GDM1 (cell line): ENCODE measurements at regions not wholly inside any gene's neighbourhood (a gene's known extent, or its start where the extent isn't known, plus 50 kb on each side); places are given as distances from the start of the nearest gene placed in this dataset.
"Not testable (repeated sequence)": the region's sequence is repeated elsewhere in the genome, so short reads cannot be mapped to it uniquely, and the experiment has no call there.

ENCODE experiments used
- DNase-seq: peaks from one replicate; lab custom pipeline; 2025; lab: John Stamatoyannopoulos, UW

GRCh38 chr13:21913010-21913409, 242.1 kb downstream of the FGF9 start:
- no peak for DNase-seq

DNA sequence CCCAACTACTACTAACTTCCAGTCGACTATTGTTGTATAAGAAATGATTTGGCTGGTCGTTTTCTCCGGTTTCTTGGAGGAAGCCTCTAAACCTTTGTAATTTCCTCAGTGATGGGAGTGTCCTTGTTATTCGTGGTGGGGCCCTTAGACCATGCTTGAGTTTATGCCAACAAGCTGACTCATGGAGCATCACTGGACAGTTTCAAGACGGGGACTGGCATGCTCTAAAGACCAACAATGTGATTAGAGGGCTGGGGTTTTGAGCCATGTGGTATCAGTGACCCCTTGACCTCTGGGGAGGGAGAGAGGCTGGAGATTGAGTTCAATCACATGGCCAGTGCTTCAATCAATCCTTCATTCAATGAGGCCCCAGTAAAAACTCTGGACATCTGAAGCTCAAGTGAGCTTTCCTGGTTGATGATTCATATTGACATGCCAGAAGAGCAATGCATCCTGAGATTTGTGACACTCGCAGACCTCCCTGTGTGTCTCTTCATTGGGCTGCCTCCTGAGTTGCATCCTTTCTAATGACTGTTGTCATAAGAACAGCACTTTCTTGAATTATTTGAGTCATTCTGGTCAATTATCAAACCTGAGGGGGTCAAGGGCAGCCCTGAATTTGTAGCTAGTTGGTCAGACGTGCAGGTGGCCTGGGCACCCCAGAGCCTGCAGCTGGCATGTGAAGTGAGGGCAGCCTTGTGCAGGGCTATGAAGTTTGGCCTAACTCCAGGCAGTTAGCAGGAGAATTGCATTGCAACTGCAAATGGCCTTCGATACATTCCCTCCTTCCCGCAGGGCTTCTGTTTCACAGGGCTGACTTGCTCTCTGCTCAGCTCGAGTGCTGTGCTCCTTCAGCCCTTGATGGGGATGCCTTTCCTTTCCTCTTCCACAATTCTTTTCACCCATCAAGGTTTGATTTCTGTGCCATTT, 246.5 kb downstream of the FGF9 start:
- no peak for DNase-seq

GRCh38 chr13:21920802-21921201, 249.9 kb downstream of the FGF9 start:
- DNase-seq: not testable (repeated sequence)

DNA sequence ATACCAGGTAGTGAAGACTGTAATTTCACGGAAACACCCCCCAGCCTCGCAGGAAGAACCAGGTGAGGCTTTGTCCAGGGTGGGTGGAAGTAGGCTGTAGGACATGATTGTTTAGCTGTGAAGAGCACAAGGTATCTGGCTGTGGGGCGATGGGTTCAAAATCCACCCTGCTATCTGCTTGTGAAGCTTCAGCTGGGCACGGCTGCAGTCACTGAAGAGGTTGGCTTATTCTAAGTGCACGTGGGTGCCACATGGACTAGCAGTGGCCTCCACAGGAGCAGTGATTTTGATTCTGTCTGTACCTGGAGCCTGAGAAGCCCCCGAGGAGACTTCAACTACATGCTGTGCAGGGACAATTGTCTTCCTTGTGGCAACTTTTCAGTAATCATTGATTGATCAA, 254.1 kb downstream of the FGF9 start:
- DNase-seq: no peak

DNA sequence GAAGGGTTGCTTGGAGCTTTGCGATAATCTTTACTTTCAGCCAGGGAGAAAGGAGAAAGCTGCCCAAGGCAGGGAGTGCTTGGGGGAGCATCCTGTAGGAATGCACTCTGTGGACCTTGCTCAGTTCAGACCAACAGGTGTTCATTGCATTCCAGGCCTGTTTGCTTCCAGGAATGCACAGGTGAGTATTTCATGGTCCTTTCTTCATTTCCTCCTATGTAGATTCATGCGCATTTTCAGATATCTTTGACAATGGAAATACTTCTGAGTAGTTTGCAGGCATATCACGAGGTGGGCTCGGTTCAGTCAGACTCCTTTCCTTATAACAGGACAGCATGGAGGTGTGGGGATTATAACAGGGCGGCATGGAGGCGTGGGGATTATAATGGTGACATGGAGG, 254.8 kb downstream of the FGF9 start:
- DNase-seq: no peak

- DNase-seq: no peak
Observed at GRCh38 chr13:21929400-21929799, 258.5 kb downstream of the FGF9 start.

DNA sequence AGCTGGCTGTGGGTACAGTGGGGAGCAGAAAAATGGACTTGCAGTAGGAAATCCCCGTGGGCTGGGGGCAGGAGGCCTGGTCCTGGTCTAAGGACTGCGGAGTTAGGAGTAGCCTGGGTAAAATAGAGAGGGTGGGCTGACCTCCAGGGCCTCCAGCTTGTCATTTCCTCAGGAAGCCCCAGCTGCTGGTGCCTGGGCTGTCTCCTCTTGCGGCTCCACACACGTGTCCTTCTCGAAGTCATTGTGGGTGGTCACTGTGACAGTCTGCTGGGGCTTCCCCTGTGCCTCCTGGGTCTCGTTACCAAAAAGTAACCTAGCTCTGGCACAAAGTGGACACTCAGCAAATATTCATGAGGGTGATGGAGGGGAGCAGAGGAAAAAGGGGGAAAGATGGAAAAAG, 259.7 kb downstream of the FGF9 start:
- DNase-seq: no peak

DNA sequence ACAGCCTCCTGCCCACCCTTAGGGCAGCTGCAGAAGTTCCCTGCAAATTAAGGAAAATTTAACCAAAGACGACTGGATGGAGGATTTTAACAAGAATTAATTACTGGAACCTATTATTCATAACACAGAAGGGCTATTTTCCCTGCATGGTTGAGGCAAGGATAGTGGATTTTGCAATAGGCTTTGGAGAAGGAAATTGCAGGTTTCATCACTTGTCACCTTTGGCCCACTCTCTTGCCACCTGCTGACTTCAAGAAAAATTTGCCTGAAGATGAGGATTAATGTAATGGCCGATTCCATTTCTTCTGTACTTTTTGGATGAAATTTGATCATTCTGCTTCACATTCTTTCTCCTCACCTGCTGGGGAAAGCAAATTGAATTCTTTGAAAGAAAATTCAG, 261.7 kb downstream of the FGF9 start:
- no peak for DNase-seq

DNA sequence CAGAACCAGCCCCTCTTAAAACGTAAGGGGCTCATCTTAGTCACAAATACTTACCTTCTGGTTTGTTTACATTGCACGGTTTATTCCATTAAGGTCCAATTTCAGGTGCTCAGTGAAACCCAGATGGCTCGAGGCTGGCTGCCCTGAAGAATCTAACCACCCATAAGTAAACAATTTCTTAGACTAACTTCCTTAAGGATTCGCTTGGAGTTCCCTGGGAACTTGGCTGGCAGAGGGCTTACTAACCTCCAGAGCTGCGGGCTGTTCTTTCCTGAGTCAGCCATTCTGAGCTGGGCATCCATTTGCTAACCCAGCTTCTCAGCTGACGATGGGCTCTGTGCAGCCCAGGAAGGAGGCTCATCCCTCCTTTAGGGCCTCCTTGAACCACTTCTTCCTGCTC, 262.1 kb downstream of the FGF9 start:
- DNase-seq: no peak

- DNase-seq: no peak
Observed at GRCh38 chr13:21934284-21934683, 263.4 kb downstream of the FGF9 start.

DNA sequence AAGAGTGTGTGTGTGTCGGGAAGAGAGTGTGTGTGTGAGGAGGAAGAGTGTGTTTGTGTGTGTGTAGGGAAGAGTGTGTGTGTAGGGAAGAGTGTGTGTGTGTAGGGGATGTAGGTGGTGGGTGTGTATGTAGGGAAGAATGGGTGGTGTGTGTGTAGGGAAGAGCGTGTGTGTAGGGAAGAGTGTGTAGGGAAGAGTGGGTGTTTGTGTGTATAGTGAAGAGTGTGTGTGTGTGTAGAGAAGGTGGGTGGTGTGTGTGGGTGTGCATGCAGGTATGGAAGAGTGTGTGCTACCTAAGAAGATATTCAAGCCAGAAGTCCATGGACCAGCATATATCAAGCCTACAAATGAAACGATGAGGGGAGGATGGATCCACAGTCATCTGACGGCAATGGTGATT, 265.8 kb downstream of the FGF9 start:
- no peak for DNase-seq

GRCh38 chr13:21938168-21938567, 267.3 kb downstream of the FGF9 start:
- DNase-seq: no peak

DNA sequence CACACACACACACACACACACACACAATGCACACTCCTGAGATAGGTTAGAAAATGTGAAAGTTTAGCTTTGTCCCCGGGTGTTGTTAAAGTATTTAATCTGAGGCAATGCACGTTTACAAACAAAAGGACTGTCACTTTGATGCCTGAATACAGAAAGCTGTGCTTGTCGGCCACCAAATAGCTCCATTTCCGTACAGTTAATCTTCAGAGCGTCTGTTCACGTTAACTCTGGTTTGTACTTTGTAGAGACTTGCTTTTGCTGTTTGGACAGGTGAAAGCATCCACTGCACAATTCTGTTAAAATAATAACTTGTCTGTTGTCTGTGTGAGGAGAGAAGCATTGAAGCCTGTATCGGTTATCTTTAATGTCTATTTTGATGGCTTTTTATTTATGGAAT, 267.8 kb downstream of the FGF9 start:
- no peak for DNase-seq

DNA sequence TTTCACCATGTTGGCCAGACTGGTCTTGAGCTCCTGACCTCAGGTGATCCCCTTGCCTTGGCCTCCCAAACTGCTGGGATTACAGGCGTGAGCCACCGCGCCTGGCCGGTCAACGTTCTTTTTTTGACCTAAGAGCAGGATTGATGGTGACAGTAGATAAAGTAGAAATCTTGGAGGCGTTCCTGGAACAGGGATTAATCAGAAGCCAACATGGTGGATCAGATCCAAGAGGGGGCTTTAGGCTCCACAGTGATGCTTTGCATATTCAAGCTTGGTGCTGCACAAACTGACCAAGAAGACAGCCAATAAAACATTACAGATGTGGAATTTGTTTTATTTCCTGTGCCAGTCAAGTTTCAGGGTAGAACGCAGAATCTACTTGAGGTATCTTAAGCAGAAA, 271.2 kb downstream of the FGF9 start:
- DNase-seq: no peak

GRCh38 chr13:21944610-21945009, 273.7 kb downstream of the FGF9 start:
- no peak for DNase-seq

GRCh38 chr13:21945195-21945594, 274.3 kb downstream of the FGF9 start:
- DNase-seq: no peak

- no peak for DNase-seq
Observed at GRCh38 chr13:21946964-21947363, 276.1 kb downstream of the FGF9 start.

DNA sequence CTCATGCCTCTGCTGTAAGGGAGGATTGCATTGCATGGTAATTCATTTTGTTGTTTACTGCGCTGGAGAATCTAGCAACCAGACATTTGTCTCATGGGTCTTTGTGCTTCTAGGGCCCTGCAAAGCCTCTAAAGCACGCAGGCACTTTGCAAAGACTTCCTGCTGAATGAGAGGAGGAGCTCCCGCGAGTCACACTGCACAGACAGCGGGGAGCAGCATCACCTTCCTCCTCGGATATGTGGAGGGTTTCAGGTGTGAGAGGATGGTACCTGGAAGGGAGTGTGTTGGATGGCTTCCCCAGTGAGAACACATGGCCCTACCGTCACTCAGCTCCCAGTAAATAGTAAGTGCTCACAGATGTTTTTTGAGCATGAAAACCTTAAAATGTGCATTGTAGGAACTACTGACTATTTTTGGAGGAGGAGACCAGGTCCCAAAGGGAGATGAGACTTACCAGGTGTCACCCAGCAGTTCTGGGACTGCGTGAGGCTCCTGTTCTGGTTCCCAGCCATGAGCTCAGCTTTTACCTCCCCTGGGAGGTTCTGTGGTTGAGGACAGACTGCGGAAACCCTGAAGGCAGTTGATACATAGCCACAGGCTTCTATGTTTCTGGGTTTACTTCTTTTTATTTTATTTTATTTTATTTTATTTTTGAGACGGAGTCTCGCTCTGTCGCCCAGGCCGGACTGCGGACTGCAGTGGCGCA, 278.0 kb downstream of the FGF9 start:
- DNase-seq: no peak

DNA sequence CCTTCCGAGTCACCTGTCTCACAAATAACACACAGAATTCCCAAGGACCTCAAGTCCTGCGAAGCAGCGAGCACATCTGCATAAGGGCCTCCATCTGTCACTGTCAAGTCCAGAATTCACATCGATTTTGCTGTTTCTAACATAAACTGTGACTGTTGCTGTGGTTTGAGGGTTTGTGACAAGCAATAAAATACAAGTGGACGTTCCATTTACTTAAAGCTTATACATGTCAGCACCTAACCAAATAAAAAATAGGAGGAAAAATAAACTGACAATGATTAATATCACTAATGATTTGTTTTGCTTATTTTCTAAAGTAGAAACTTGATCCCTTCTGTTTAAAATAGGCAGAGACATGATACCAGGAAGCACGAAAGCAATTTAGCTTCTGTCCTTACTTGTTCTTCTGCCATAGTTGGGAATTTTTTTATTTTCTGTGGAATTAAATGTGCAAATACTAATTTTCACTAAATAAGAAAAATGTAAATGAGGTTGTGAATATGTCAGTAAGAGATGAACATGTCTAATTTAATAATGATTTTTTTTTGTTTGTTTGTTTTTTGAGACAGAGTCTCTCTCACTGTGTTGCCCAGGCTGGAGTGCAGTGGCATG, 279.1 kb downstream of the FGF9 start:
- no peak for DNase-seq

DNA sequence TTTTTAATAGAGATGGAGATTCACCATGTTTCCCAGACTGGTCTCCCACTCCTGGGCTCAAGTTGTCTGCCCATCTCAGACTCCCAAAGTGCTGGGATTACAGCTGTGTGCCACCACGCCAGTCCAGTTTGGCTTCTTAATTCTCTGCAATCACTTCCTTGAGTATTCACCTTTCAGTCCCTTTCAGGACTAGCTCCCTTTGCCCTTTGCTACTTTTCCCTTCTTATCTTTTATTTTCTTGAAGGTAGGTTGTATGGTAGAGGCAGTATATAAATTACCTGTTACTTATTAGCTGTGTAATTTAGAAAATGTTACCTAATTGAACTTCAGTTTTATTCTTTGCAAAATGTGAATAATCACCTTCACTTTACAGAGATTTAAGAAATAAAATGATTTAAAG, 285.8 kb downstream of the FGF9 start:
- no peak for DNase-seq

GRCh38 chr13:21957833-21958232, 287.0 kb downstream of the FGF9 start:
- no peak for DNase-seq

- no peak for DNase-seq
Observed at GRCh38 chr13:21960108-21960507, 289.2 kb downstream of the FGF9 start.

- no peak for DNase-seq
Observed at GRCh38 chr13:21964686-21965085, 293.8 kb downstream of the FGF9 start.
